ENCODE measurements at regions not wholly inside any gene's neighbourhood (a gene's known extent, or its start where the extent isn't known, plus 50 kb on each side); places are given as distances from the start of the nearest gene placed in this dataset.

GRCh38 chr4:138308356-138308755, 66.2 kb upstream of the SLC7A11 start:
- TF ChIP-seq EP300 (IDR thresholded peaks at IDR 0.05) (no peak), CTCF (IDR thresholded peaks at IDR 0.05) (no peak)
